ENCODE measurements at regions not wholly inside any gene's neighbourhood (a gene's known extent, or its start where the extent isn't known, plus 50 kb on each side); places are given as distances from the start of the nearest gene placed in this dataset.

GRCh38 chr15:29349196-29349595, 79.6 kb upstream of the NSMCE3 start:
- H3K27me3 ChIP-seq, result no peaks in the 10 kb centered on the region
- no peak for DNase-seq
- no peaks in the 10 kb centered on the region for H3K36me3 ChIP-seq
- no peaks in the 10 kb centered on the region for H3K4me1 ChIP-seq (ENCODE audit: insufficient read depth)
- H3K4me3 ChIP-seq, result no peak overlapping the region
- no peaks in the 10 kb centered on the region for H3K9me3 ChIP-seq
- 42 to 68% (median 64%) methylated on average over 2 of the region's 2 CpGs for WGBS, 3 donors
- no peak for TF ChIP-seq EP300 (IDR thresholded peaks at IDR 0.05)
- no peak for TF ChIP-seq POLR2A (IDR thresholded peaks at IDR 0.05)
- TF ChIP-seq CTCF (IDR thresholded peaks at IDR 0.05), result no peak
- H3K27ac ChIP-seq, result no peak overlapping the region
- intact Hi-C loops (cut with DNase I), result loop anchor here in 1 of 4 donors (10.0 kb wide), 1 partner anchor 76 kb away; no protein-coding TSS in a partner anchor

GRCh38 chr15:29348336-29348914, 78.8 kb upstream of the NSMCE3 start:
- Histone ChIP-seq H3K4me1 (ENCODE audit: insufficient read depth) (no peaks in the 10 kb centered on the region), H3K27me3 (no peaks in the 10 kb centered on the region), H3K9me3 (no peaks in the 10 kb centered on the region), H3K27ac (no peak overlapping the region), H3K36me3 (no peaks in the 10 kb centered on the region), H3K4me3 (no peak overlapping the region)
- DNase-seq, result no peak
- WGBS, 3 donors, result 7 to 12% (median 8%) methylated on average over 13 of the region's 13 CpGs
- intact Hi-C loops (cut with DNase I), result loop anchor here in 1 of 4 donors (10.0 kb wide), 1 partner anchor 76 kb away; no protein-coding TSS in a partner anchor
- TF ChIP-seq POLR2A (IDR thresholded peaks at IDR 0.05) (no peak), EP300 (IDR thresholded peaks at IDR 0.05) (no peak), CTCF (IDR thresholded peaks at IDR 0.05) (no peak)

- no peaks in the 10 kb centered on the region for H3K4me1 ChIP-seq (ENCODE audit: insufficient read depth)
- no peak for DNase-seq
- no peak overlapping the region for H3K27ac ChIP-seq
- intact Hi-C loops (cut with DNase I), result loop anchor here in 1 of 4 donors (10.0 kb wide), 1 partner anchor 78 kb away; no protein-coding TSS in a partner anchor
- H3K27me3 ChIP-seq, result no peaks in the 10 kb centered on the region
- no peak overlapping the region for H3K4me3 ChIP-seq
- TF ChIP-seq CTCF (IDR thresholded peaks at IDR 0.05), result no peak
- TF ChIP-seq EP300 (IDR thresholded peaks at IDR 0.05), result no peak
- no peak for TF ChIP-seq POLR2A (IDR thresholded peaks at IDR 0.05)
- no peaks in the 10 kb centered on the region for H3K36me3 ChIP-seq
- H3K9me3 ChIP-seq, result no peaks in the 10 kb centered on the region
- WGBS, 3 donors, result 71 to 77% (median 76%) methylated on average over 3 of the region's 3 CpGs
Measured at GRCh38 chr15:29346998-29347397, 77.4 kb upstream of the NSMCE3 start.

GRCh38 chr15:29345549-29346525, 76.2 kb upstream of the NSMCE3 start:
- H3K27ac ChIP-seq, result no peak overlapping the region
- intact Hi-C loops (cut with DNase I), result loop anchor here in 1 of 4 donors (10.0 kb wide), 1 partner anchor 79 kb away; no protein-coding TSS in a partner anchor
- H3K4me3 ChIP-seq, result no peak overlapping the region
- 78 to 83% (median 80%) methylated on average over 20 of the region's 20 CpGs for WGBS, 3 donors
- DNase-seq, result no peak
- no peaks in the 10 kb centered on the region for H3K27me3 ChIP-seq
- H3K9me3 ChIP-seq, result no peaks in the 10 kb centered on the region
- H3K36me3 ChIP-seq, result no peaks in the 10 kb centered on the region
- TF ChIP-seq POLR2A (IDR thresholded peaks at IDR 0.05) (no peak), EP300 (IDR thresholded peaks at IDR 0.05) (no peak), CTCF (IDR thresholded peaks at IDR 0.05) (no peak)
- H3K4me1 ChIP-seq (ENCODE audit: insufficient read depth), result no peaks in the 10 kb centered on the region

All from ovary (tissue), 7 donors.